Ascending aorta (tissue), 2 donors: ENCODE measurements at regions not wholly inside any gene's neighbourhood (a gene's known extent, or its start where the extent isn't known, plus 50 kb on each side); places are given as distances from the start of the nearest gene placed in this dataset.
"Not testable (repeated sequence)": the region's sequence is repeated elsewhere in the genome, so short reads cannot be mapped to it uniquely, and the experiment has no call there.

Source experiments
- DNase-seq, 2 donors: peaks; one replicate each; pipeline ENCODE4 v3.0.0-alpha.2; 2019; ENCODE audit warnings: low spot score in 2 of 2
- H3K27ac ChIP-seq, 2 donors: fragments of 200-600 bp; sonication (generic); one replicate each; pipeline ENCODE4 v1.5.1; 2016 to 2017; ENCODE audit warnings: mild to moderate bottlenecking in 1 of 2
- H3K27me3 ChIP-seq: fragments of 200-600 bp; sonication (generic); one replicate; pipeline ENCODE4 v1.5.1; 2017
- H3K36me3 ChIP-seq, 2 donors: fragments of 200-600 bp; sonication (generic); one replicate each; pipeline ENCODE4 v1.5.1; 2016
- H3K4me1 ChIP-seq, 2 donors: fragments of 200-600 bp; sonication (generic); one replicate each; pipeline ENCODE4 v1.5.1; 2016 to 2017; ENCODE audit warnings: mild to moderate bottlenecking in 1 of 2
- H3K4me3 ChIP-seq, 2 donors: fragments of 200-600 bp; sonication (generic); one replicate each; pipeline ENCODE4 v1.5.1; 2016 to 2017; ENCODE audit warnings: mild to moderate bottlenecking in 1 of 2
- H3K9me3 ChIP-seq, 2 donors: fragments of 200-600 bp; sonication (generic); one replicate each; pipeline ENCODE4 v1.5.1; 2016
- intact Hi-C: fragments of 100-400 bp; cut with DNase I; formaldehyde crosslinking; loops from one replicate; pipeline ENCODE4 v1.15.1; 2023
- TF ChIP-seq, protein P1 (sequence below), 3 experiments: fragments of 200-600 bp in 2 of 3; fragments of 450-650 bp in 1 of 3; sonication (generic) in 2 of 3; IDR thresholded peaks; one replicate each; pipeline ENCODE4 v1.5.1; 2016 to 2019; ENCODE audit warnings: antibody characterized with exemption in 3 of 3, mild to moderate bottlenecking in 1 of 3, moderate library complexity in 1 of 3

DNA sequence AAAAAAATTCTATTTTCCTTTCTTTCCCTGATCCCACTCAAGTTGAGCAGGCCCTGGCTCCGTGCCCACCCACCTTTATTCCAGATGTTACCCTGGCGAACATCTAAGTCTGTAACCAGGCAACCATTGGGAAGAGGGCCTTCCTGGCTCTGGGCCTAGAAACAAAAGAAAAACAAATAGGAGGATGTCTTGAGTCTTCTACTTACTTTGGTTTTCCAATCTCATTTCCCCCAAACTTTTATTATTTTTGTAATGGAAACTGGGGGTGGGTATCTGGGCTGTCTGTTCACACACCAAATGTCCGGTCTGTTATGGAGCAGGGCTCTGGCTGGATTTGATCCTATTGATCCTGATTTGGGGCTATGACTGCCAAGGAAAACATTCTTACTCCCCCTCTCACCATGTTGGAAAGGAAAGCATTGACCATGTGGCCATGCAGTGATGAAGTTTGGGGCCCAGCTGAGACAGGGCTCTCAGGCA lies 744.1 kb downstream of the DHX35 start:
- H3K27me3 ChIP-seq: no peaks in the 10 kb centered on the region
- TF ChIP-seq, protein P1, sequence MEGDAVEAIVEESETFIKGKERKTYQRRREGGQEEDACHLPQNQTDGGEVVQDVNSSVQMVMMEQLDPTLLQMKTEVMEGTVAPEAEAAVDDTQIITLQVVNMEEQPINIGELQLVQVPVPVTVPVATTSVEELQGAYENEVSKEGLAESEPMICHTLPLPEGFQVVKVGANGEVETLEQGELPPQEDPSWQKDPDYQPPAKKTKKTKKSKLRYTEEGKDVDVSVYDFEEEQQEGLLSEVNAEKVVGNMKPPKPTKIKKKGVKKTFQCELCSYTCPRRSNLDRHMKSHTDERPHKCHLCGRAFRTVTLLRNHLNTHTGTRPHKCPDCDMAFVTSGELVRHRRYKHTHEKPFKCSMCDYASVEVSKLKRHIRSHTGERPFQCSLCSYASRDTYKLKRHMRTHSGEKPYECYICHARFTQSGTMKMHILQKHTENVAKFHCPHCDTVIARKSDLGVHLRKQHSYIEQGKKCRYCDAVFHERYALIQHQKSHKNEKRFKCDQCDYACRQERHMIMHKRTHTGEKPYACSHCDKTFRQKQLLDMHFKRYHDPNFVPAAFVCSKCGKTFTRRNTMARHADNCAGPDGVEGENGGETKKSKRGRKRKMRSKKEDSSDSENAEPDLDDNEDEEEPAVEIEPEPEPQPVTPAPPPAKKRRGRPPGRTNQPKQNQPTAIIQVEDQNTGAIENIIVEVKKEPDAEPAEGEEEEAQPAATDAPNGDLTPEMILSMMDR (IDR thresholded peaks at IDR 0.05): no peak
- intact Hi-C loops: no loop called here
- no peak overlapping the region for H3K27ac ChIP-seq
- H3K36me3 ChIP-seq: no peaks in the 10 kb centered on the region
- no peak for DNase-seq
- H3K4me1 ChIP-seq: no peaks in the 10 kb centered on the region
- no peaks in the 10 kb centered on the region for H3K9me3 ChIP-seq
- no peak overlapping the region for H3K4me3 ChIP-seq

DNA sequence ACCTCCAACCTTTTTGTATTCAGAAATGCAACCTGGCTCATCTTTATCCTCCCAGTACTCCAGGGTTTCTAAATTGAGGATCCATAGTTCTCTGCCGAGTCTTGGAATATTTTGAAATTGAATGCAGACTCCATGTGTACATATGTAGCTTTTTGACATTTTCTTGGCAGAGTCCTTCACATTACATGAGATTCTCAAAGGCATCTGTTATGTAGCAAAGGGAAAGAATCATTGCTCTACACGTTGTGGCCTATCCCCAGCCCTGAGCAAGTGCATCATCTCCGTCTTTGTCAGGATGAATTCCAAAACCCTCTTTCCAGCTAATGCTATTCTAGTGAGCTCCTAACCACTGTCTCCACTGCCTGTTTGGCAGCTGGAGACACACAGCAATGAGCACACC lies 742.9 kb downstream of the DHX35 start:
- DNase-seq: no peak
- Histone ChIP-seq H3K36me3 (no peaks in the 10 kb centered on the region), H3K9me3 (no peaks in the 10 kb centered on the region), H3K27me3 (no peaks in the 10 kb centered on the region), H3K4me1 (no peaks in the 10 kb centered on the region), H3K4me3 (no peak overlapping the region), H3K27ac (no peak overlapping the region)
- intact Hi-C loops: no loop called here
- TF ChIP-seq, protein P1 (IDR thresholded peaks at IDR 0.05): no peak

DNA sequence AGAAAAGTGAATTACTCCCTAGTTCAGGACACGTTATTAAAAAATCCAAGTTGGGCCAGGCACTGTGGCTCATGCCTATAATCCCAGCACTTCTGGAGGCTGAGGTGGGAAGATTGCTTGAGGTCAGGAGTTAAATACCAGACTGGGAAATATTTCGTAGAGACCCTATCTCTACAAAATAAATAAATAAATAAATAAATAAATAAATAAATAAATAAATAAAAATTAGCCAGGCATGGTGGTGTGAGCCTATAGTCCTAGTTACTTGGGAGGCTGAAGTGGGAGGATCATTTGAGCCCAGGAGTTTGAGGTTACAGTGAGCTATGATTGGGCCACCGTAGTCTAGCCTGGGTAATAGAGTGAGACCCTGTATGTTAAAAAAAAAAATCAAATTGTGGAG lies 741.2 kb downstream of the DHX35 start:
- H3K27ac ChIP-seq, DNase-seq, H3K4me1 ChIP-seq, H3K36me3 ChIP-seq, intact Hi-C loops, H3K9me3 ChIP-seq, H3K4me3 ChIP-seq, H3K27me3 ChIP-seq: not testable (repeated sequence)

DNA sequence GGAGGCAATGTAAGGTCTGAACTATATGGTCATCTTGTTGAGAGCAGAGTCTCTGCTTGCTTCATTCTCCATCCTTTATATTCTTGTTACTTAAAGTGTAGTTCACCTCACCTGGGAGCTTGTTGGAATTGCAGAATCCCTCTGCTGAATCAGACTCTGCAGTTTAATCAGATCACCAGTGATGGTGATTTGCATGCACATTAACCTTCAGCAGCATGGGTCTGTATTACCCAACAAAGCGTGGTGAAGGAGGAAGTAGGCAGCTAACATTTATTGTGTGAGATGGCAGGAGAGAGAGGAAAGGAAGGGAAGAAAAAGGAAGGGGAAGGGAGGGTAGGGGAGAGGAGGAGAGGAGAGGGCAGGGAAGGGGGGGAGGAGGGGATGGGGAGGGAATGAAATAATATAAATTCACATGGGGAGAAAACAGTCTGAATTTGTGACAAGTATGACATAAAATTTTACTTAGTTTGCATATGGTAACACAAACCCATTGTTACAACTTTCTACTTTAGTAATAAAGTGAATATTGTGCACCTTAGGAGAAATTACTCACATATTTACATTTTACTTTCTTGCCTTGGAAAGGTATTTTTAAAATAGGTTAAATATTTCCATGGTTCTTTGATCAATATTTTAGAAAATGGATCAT lies 740.7 kb downstream of the DHX35 start:
- Histone ChIP-seq H3K27me3 (no peaks in the 10 kb centered on the region), H3K4me1 (peaks cover 0 to 3% of the 10 kb centered on the region in 2 donors), H3K9me3 (no peaks in the 10 kb centered on the region), H3K36me3 (no peaks in the 10 kb centered on the region), H3K27ac (no peak overlapping the region), H3K4me3 (no peak overlapping the region)
- TF ChIP-seq, protein P1 (IDR thresholded peaks at IDR 0.05): no peak
- DNase-seq: no peak
- intact Hi-C loops: no loop called here

DNA sequence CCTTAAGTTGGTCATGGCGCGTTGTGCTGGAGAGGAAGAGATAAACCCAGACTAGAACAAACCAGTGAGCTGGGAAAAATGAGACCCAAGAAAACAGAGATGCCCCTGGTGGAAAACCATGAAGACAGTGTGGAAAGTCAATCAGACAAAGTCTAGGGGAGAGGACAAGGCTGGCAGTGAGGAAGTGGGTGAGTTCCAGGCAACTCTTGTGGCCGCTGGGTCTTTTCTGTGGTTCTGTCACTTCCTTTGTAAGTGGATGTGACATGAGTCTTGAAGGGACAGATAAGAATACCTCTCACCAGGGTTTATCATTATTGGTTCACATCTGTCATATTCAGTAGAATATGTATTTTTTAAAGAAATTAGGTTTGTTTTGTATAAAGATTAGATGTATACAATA lies 738.4 kb downstream of the DHX35 start:
- Histone ChIP-seq H3K27me3 (no peaks in the 10 kb centered on the region), H3K36me3 (no peaks in the 10 kb centered on the region), H3K4me1 (peaks cover 0 to 3% of the 10 kb centered on the region in 2 donors), H3K4me3 (no peak overlapping the region), H3K9me3 (no peaks in the 10 kb centered on the region), H3K27ac (no peak overlapping the region)
- TF ChIP-seq, protein P1 (IDR thresholded peaks at IDR 0.05): no peak
- no peak for DNase-seq
- intact Hi-C loops: no loop called here

DNA sequence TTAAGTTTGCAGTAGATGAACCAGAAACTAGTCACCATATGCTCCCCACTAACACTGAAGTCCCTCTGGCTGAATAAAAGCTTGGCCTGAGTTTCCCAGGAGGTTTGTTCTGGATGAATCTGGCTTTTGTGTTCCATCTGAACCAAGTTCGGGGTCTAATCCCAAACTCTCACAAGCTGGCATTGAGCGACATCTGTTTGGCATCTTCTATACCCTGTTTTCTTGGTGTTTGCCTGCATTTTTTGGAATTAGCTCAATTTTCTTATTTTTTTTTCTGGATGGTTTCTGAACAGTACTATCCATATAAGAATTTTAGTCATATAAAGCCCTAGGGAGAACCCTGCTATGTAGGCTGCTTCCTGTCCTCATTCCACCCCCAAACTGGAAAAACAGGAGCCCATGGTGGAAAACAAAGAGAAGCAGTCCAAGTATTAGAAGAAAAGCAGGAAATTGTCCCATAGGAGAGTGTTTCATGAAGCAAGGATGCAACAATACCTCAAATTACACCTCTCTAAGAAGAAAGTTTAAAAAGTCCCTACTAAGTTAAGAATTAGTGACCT lies 737.1 kb downstream of the DHX35 start:
- peak overlapping the region in 1 of 2 donors; percentile 25 for H3K27ac ChIP-seq

More for the DNA sequence above, 737.1 kb downstream of the DHX35 start:
- intact Hi-C loops: no loop called here
- H3K4me3 ChIP-seq: no peak overlapping the region
- no peaks in the 10 kb centered on the region for H3K27me3 ChIP-seq
- H3K4me1 ChIP-seq: peaks cover 0 to 3% of the 10 kb centered on the region in 2 donors
- no peak for DNase-seq
- H3K36me3 ChIP-seq: no peaks in the 10 kb centered on the region
- no peaks in the 10 kb centered on the region for H3K9me3 ChIP-seq
- TF ChIP-seq, protein P1 (IDR thresholded peaks at IDR 0.05): no peak
